Erythroblast (primary cell): ENCODE measurements at regions not wholly inside any gene's neighbourhood (a gene's known extent, or its start where the extent isn't known, plus 50 kb on each side); places are given as distances from the start of the nearest gene placed in this dataset.
"Not testable (repeated sequence)": the region's sequence is repeated elsewhere in the genome, so short reads cannot be mapped to it uniquely, and the experiment has no call there.

Source experiments
- DNase-seq, 2 experiments: peaks; one replicate each; lab custom pipeline; 2025; lab: John Stamatoyannopoulos, UW
- GATA1 ChIP-seq: IDR thresholded peaks from 2 replicates; pipeline ENCODE4 v1.6.1; 2011; ENCODE audit warnings: low read depth, mild to moderate bottlenecking, control low read depth, low read length, moderate library complexity
- POLR2A ChIP-seq: IDR thresholded peaks from 2 replicates; pipeline ENCODE4 v1.6.1; 2011; ENCODE audit warnings: mild to moderate bottlenecking, low read length

DNA sequence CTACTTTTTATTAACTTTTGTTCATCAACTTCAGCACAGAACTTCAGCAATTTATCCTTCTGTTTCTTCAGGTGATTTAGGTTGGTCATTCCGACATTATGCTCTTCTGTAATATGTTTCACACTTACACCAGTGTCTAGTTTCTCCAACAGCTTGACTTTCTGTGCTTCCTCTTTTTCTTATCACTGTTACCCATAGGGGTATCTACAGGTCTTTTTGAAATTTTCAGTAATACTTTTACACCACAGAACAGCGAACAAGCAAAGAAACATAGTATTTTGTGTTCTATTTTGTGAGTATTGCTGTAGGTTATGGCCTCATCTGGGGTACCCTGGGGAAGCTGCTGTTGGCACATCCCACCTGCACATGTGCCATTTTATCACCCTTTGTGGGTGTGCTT, 260.7 kb downstream of the NSUN3 start:
- TF ChIP-seq GATA1 (no peak), POLR2A (no peak)
- DNase-seq, result no peak

DNA sequence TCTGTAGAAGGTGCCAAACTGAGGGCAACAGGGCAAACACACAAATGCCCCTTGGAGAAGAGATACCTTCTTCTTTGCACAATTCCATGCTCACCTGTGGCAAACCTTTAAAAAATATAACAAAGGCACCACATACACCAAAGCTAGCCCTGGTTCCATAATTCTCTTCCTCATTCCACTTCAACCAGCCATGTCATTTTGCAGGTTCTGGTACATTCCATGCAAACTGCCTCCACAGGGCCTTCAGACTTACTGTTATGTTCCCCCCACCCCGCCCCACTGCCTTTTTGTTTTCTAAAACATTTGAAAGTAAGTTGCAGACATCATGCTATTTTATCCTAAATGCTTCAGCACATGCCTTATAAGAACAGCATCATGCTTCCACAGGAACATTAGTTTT, 269.0 kb downstream of the NSUN3 start:
- no peak for DNase-seq
- no peak for TF ChIP-seq POLR2A
- no peak for TF ChIP-seq GATA1

DNA sequence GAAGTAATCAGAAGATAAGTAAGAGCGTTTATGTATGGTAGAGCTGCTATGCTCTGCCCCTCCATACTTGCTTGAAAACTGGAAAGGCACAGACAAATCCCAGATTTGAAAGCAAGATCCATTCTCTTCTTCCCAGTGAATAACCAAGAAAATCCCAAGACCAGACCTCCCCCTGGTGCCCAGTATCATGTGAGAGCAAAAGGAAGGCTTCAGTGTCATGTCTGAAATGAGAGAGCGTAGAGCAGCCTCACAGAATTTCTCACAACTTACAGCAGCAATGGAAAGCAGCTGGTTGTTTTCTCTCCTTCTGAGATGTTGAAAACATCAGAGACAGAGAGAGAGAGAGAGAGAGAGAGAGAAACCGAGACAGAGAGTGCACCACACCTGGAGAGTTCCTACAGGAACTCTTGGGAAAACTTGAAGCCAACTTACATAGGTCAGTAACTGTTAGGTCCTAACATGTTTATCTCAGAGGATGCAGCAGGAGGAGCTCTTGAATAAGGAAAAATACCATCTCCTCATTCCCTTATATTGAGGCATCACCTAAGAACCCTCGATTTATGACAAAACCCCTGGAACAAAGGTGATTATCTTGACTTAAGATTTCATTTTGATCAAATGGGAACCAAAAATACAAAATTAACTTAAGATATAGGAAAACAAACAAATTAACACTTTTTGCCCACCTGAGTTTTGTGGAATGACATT, 273.3 kb downstream of the NSUN3 start:
- TF ChIP-seq POLR2A (no peak), GATA1 (no peak)

DNA sequence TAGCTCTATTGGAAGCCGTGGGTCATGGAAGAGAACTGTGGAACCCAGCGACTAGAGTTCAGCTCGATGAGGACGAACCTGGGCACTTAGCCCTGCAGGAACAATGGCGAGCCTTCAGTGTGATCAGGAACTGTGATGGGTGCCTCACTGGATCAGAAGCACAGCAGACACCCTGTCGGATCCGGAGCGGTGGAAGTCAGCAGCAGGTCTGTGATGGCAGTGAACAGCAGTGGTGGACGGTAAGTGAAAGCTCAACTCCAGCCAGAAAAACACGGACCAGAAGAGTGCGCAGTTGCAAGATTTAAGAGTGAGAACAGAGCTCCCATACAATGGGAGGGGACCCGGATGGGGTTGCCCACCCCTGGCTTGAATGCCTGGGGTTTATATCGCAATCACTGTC, 282.2 kb downstream of the NSUN3 start:
- TF ChIP-seq POLR2A (no peak), GATA1 (no peak)
- no peak for DNase-seq

More for the DNA sequence above, 273.3 kb downstream of the NSUN3 start:
- DNase-seq, result peak; percentile 10 to 38

DNA sequence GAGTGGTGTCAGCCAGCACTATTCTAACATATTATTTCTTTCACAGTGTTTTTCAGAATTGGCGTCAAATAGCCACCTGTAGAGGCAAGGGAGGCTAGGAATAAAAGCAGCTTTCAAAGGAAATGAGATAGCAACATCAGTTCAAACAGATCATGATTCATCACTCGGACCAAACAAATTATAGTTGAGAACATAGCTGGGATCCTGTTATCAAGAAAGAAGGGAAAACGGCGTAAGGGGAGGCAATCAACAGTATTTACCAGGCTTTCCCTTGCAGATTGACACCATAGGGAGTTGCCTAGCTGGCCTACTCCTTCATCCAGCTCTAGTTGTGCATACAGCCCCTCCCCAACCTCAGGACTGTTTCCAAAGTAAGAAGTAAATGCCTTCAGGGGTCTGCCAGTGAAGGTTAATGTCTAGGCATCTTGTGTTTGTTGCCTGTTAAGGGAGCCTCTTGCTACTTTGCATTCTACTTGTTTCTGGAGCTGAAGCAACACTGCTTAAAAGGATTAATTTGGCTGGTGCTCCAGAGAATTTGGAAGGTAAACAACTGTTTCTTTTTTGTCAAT, 286.5 kb downstream of the NSUN3 start:
- TF ChIP-seq POLR2A (no peak), GATA1 (no peak)
- no peak for DNase-seq

DNA sequence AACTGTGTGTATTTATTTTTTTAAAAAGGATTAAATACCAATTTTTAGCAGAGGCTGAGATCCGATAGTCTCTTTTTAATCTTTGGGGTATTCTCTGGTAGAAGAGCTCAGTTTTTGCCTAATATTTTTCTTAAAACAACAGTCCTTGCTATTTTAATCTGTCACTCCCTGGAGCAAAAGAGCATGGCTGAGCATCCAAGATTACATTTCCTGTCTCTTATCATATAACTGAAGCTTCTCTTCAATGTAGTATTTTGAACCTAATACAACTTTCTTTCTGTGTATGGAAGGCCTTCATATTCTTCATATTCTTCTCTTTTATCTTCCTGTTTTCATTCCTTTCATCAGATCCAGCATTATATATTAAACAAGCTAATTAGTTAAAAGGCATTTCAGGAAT, 293.7 kb downstream of the NSUN3 start:
- TF ChIP-seq POLR2A (no peak), GATA1 (no peak)
- DNase-seq, result peak; percentile 10 to 38

DNA sequence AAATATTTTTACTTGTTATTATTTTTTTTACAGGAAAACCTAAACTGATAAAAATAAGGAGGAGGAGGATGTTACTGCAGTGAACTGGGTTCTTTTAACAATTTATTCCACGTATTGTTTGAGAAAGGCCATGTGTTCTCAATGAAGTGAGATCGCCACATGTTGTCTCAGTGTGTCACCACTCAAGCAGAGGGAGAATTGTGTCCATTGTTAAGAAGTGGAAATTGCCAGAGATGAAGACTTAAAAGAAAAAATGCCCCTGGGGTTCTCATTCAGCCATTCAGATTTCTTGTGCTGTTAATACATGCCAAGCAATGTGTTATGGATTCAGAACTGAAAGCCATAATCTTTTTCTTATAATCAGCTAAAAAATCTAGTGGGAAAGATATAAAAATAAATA, 297.1 kb downstream of the NSUN3 start:
- no peak for DNase-seq
- no peak for TF ChIP-seq GATA1
- TF ChIP-seq POLR2A, result no peak

DNA sequence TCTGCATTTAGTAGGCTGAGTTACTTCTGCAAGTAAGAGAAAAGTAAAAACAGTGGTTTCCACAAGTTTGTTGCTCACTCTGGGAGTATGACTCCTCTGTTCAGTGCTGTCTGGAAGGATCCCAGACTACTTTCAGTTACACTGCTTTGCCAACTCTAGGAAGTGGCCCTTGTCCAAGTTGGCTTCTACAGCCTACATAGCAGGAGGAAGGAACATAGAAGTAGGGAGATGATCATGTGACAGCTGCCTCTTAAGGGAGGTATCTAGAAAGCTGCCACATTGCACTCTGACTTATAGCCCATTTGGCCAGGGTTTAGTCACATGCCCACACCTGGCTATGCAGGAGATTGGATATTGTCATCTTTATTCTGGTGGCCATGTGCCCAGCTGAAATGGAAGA, 298.1 kb downstream of the NSUN3 start:
- no peak for DNase-seq
- no peak for TF ChIP-seq POLR2A
- no peak for TF ChIP-seq GATA1

DNA sequence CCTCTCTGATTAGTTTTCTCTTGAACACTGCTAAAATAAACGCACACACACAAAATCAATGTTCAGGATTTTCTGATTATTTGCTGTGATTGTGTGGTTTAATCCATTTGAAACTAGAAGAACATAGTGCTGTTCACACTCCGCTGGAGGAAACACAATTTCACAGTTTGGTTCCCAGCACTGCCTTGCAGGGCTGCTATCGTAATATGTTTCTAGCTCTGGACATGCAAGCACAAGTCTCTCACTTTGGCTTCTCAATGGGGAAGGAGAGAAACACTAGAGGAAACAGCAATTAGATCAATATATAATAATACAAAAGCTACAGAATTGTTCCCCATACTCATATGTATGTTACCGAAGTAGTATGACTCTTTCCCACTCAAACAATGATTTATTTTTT, 299.5 kb downstream of the NSUN3 start:
- DNase-seq, result no peak
- TF ChIP-seq POLR2A, result no peak
- TF ChIP-seq GATA1, result no peak

DNA sequence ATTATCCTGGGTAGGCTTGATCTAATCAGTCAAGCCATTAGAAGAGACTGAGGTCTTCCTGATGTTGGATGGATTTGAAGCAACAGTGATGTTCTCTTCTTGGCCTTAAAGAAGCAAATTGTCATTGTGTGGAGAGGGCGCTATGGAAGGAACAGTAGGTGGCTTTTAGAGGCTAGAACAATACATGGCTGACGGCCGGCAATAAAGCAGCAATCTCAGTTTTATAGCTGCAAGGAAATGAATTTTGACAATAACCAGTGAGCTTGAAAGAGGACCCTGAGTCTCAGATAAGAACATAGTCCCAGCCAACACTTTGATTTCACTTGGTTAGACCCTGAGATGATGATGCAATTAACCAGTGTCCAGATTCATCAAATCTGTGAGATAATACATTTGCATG, 302.1 kb downstream of the NSUN3 start:
- TF ChIP-seq POLR2A (no peak), GATA1 (no peak)
- no peak for DNase-seq

DNA sequence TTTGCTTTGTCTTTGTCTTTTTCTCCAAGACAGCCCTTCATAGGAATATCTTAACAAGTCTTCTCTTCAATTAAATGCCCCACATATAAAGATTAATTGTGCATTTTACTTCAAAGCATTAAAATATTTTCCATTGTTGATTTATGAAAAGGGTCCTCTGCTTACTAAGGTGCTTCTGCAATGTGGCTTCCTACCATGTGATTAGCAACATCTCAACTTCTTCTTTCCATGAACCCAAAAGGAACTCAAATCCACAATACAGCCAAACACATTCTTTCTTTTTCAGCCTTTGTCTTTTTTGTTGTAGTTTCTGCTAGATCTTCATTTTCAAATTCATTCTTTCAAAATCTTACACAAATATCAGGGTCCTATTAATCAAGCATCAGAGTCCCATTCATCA, 309.2 kb downstream of the NSUN3 start:
- TF ChIP-seq POLR2A, result no peak
- no peak for TF ChIP-seq GATA1
- DNase-seq, result no peak

DNA sequence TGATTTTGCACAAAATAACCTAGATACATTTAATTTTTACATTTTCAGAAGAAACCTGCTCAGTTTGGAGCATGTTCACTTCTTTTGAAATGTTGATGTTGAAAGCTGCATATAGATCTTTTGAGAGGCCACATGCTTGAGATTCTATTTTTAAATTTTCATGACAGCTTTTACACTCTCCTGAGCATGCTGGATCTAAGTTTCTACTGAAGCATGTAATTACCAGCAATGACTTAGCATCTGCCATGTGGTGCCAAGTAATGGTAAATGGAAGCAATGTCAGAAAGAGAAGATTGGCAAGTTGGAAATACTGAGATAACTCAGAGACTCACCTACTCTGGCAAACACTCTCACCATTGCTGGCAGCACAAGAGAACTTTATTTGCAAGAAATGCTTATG, 310.6 kb downstream of the NSUN3 start:
- no peak for DNase-seq
- no peak for TF ChIP-seq POLR2A
- no peak for TF ChIP-seq GATA1

DNA sequence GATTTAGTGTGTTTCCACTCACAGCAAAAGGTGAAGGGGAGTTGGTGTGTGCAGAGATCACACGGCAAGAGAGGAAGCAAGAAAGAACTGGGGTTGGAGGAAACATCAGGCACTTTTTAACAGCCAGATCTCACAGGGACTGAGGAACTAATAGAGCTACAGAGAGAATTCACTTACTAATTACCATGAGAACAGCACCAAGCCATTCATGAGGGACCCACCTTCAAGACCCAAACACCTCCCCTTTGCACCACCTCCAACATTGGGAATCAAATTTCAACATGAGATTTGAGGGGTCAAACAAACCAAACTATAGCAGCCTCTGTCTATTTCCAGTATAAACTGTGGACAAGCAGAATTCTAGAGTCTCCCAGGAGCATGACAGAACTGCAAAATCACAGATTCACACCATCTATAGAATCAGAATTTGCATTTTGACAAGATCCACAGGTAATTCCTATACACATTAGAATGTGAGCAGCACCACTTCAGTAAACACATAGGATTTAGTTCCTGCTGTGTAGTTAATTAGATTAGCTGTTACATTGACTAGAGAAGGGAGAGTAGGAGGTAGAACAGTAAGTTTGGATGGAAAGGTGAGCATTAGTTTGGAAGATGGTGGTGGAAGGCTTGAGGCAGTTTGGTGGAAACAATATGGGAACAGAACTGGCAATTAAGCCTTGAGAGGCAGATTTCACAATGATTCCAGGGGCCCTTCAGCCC, 311.7 kb downstream of the NSUN3 start:
- TF ChIP-seq GATA1 (no peak), POLR2A (no peak)
- DNase-seq, result no peak

DNA sequence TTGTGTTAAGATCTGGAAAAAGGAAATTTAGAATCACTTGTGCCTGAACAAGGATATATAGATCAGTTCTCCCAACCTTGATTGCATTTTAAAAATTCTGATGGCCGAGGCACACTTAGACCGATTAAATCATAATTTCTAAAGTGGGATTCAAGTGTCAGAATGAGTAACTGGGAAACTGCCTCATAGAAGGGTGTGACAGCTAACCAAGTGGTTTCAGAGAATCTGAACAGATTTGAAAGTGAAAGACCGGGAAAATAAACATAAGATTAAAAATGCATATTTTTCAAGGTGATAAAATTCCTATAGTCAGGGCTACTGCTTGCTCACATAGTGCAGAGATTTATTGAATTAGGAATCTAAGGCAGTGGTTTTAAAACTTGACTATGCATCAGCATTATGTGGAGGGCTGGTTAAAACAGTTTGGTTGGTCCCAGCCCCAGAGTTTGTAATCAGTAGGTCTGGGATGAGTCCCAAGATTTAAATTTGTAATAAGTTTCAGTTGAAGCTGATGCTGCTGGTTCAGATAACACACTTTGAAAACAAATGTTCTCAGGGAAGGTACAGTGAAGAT, 314.3 kb downstream of the NSUN3 start:
- DNase-seq, result not testable (repeated sequence)

DNA sequence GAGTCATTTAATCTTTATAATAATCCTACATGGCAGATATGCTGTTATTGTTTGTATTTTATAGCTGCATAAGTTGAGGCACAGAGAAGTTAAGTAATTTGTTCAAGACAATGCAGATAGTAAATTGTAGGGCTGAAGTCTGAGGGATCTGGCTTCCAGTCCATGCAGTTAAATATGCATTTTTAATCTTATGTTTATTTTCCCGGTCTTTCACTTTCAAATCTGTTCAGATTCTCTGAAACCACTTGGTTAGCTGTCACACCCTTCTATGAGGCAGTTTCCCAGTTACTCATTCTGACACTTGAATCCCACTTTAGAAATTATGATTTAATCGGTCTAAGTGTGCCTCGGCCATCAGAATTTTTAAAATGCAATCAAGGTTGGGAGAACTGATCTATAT, 315.0 kb downstream of the NSUN3 start:
- not testable (repeated sequence) for DNase-seq
